ENCODE measurements at regions not wholly inside any gene's neighbourhood (a gene's known extent, or its start where the extent isn't known, plus 50 kb on each side); places are given as distances from the start of the nearest gene placed in this dataset.

DNA sequence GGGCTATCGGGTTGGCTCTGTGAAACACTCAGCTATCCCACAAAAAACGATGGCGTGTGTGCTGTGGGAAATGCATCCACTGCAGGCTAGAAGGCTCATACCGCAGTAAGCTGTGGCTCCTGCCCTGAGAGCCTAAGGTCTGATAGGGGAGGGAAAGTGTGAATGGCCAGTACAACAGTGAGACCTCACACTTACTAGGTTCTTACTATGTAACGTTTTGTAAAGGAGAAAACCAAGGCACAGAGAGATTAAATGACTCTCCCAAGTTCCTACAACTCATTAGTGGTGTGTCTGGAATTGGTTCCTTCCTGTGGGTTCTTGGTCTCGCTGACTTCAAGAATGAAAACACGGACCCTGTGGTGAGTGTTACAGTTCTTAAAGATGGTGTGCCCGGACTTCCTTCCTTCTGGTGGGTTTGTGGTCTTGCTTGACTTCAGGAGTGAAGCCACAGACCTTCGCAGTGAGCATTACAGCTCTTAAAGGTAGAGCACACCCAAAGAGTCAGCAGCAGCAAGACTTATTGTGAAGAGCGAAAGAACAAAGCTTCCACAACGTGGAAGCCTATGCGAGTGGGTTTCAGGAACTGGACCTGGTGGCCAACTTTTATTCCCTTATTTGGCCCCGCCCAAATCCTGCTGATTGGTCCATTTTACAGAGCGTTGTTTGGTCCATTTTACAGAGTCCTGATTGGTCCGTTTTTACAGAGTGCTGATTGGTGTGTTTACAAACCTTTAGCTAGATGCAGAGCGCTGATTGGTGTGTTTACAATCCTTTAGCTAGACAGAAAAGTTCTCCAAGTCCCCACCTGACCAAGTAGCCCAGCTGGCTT lies 161.7 kb downstream of the POLR2M start:
- no peaks in the 10 kb centered on the region for H3K4me1 ChIP-seq (ENCODE audit: control insufficient read depth, insufficient read depth, low read length)
- H3K36me3 ChIP-seq (ENCODE audit: control insufficient read depth, insufficient read depth, low read length), result no peaks in the 10 kb centered on the region
- no peak overlapping the region for H3K27ac ChIP-seq (ENCODE audit: low read length)
- TF ChIP-seq TCF7L2 (IDR thresholded peaks at IDR 0.05; ENCODE audit: low read depth, low read length) (no peak), POLR2AphosphoS5 (IDR thresholded peaks at IDR 0.05; ENCODE audit: low read depth, low read length) (no peak)
- ChIA-PET CTCF (interaction anchor here (0.9 kb wide), 1 partner anchor 11 kb away, joined by 3 read pairs; no protein-coding TSS in a partner anchor), POLR2A (no interaction called here)
- peaks cover 4% of the 10 kb centered on the region; the same call in 1 of the 2 replicates for H3K27me3 ChIP-seq (ENCODE audit: control insufficient read depth, insufficient read depth, low read length)
- no TSS peak for BruUV-seq (replicated peaks)
- no peak overlapping the region for H3K4me3 ChIP-seq (ENCODE audit: low read depth in 2 of 2, low read length in 2 of 2)
- in situ Hi-C loops (cut with HindIII; ENCODE audit: low pct_unique_long_range_greater_than_20kb, low sequenced_read_pairs), result loop anchor here (25.0 kb wide), 1 partner anchor 181 kb away; no protein-coding TSS in a partner anchor
- no peaks in the 10 kb centered on the region for H3K9me3 ChIP-seq (ENCODE audit: control insufficient read depth, insufficient read depth, low read depth, low read length)
- DNase-seq (ENCODE audit: low read depth, low spot score) (no peak), ATAC-seq (no peak)
- intact Hi-C loops (cut with micrococcal nuclease; ENCODE audit: unreplicated experiment), result loop anchor here (2.0 kb wide), 1 partner anchor 201 kb away; no protein-coding TSS in a partner anchor

DNA sequence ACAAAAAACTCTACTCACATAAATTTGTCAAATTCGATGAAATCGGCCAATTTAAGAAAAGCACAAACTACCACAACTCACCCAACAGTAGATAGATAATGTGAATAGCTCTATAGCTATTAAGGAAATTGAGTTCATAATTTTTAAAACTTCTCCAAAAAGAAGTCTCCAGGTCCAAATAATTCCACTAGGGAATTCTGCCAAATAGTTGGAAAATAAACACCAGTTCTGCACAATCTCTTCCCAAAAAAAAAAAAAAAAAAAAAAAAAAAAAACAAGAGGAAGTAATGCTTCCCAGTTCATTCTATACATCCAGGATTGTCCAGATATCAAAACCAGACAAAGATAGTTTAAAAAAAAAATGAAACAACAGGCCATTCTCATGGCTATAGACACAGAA lies 164.2 kb downstream of the POLR2M start:
- Histone ChIP-seq H3K27ac (ENCODE audit: low read length) (no peak overlapping the region), H3K9me3 (ENCODE audit: control insufficient read depth, insufficient read depth, low read depth, low read length) (no peaks in the 10 kb centered on the region), H3K4me1 (ENCODE audit: control insufficient read depth, insufficient read depth, low read length) (no peaks in the 10 kb centered on the region), H3K4me3 (ENCODE audit: low read depth in 2 of 2, low read length in 2 of 2) (no peak overlapping the region), H3K27me3 (ENCODE audit: control insufficient read depth, insufficient read depth, low read length) (peaks cover 2% of the 10 kb centered on the region; the same call in 1 of the 2 replicates), H3K36me3 (ENCODE audit: control insufficient read depth, insufficient read depth, low read length) (no peaks in the 10 kb centered on the region)
- intact Hi-C loops (cut with micrococcal nuclease; ENCODE audit: unreplicated experiment), result no loop called here
- CTCF ChIA-PET, result interaction anchor here (0.7 kb wide), 1 partner anchor 347 kb away, joined by 14 read pairs; no protein-coding TSS in a partner anchor
- ATAC-seq, result no peak
- no peak for DNase-seq (ENCODE audit: low read depth, low spot score)
- TF ChIP-seq REST (IDR thresholded peaks at IDR 0.05; ENCODE audit: insufficient read depth in 1 of 2, low read depth in 2 of 2, low read length in 1 of 2) (no peak), SIN3A (IDR thresholded peaks at IDR 0.05; ENCODE audit: borderline replicate concordance, insufficient read depth, low read depth, low read length) (no peak), POLR2AphosphoS5 (IDR thresholded peaks at IDR 0.05; ENCODE audit: low read depth, low read length) (no peak), TCF7L2 (IDR thresholded peaks at IDR 0.05; ENCODE audit: low read depth, low read length) (no peak)
- TF ChIP-seq, protein P1, sequence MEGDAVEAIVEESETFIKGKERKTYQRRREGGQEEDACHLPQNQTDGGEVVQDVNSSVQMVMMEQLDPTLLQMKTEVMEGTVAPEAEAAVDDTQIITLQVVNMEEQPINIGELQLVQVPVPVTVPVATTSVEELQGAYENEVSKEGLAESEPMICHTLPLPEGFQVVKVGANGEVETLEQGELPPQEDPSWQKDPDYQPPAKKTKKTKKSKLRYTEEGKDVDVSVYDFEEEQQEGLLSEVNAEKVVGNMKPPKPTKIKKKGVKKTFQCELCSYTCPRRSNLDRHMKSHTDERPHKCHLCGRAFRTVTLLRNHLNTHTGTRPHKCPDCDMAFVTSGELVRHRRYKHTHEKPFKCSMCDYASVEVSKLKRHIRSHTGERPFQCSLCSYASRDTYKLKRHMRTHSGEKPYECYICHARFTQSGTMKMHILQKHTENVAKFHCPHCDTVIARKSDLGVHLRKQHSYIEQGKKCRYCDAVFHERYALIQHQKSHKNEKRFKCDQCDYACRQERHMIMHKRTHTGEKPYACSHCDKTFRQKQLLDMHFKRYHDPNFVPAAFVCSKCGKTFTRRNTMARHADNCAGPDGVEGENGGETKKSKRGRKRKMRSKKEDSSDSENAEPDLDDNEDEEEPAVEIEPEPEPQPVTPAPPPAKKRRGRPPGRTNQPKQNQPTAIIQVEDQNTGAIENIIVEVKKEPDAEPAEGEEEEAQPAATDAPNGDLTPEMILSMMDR (IDR thresholded peaks at IDR 0.05), result no peak
- in situ Hi-C loops (cut with HindIII; ENCODE audit: low pct_unique_long_range_greater_than_20kb, low sequenced_read_pairs), result loop anchor here (25.0 kb wide), 1 partner anchor 183 kb away; no protein-coding TSS in a partner anchor
- POLR2A ChIA-PET, result no interaction called here
- no TSS peak for BruUV-seq (replicated peaks)

Data from Panc1 (cell line).